ENCODE measurements at regions not wholly inside any gene's neighbourhood (a gene's known extent, or its start where the extent isn't known, plus 50 kb on each side); places are given as distances from the start of the nearest gene placed in this dataset.

GRCh38 chr9:101904845-101905244, 166.4 kb upstream of the GRIN3A start:
- TF ChIP-seq CTCF (conservative IDR thresholded peaks at IDR 0.05) (no peak), ZFX (IDR thresholded peaks at IDR 0.05) (no peak)

All from C4-2B (cell line).